ENCODE measurements at regions not wholly inside any gene's neighbourhood (a gene's known extent, or its start where the extent isn't known, plus 50 kb on each side); places are given as distances from the start of the nearest gene placed in this dataset.

DNA sequence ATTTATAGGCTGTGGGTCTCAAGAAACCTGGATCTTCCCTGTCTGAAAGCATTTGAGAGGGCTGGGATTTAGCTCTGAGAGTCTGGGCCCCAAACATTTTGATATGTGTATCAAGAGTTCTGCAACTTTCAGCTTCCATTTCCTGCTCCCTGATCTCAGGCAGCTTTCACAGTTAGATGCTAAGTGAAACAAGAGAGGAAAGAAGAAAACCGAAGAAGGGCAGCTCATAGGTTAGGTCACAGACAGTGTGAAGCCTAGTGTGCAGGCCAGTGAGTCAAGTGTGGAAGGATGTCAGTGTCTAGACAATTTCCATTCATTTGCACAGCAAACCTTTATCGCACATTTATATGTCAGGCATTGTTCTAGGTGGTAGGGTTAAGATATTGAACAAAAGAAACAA, 173.6 kb upstream of the PROK2 start:
- H3K14ac ChIP-seq (replicated peaks; ENCODE audit: low read depth, low read length), result no peak overlapping the region
- no peaks in the 10 kb centered on the region for H3K36me3 ChIP-seq (ENCODE audit: control insufficient read depth, insufficient read depth, low read length)
- no peak overlapping the region for H3K56ac ChIP-seq (ENCODE audit: extremely low read depth, insufficient read depth, low read length)
- no peak overlapping the region for H2BK15ac ChIP-seq (ENCODE audit: low read depth, low read length)
- no peak for ATAC-seq (ENCODE audit: low read depth)
- intact Hi-C loops (cut with micrococcal nuclease) (loop anchor here (5.0 to 10.0 kb wide), 2 partner anchors 244 to 1129 kb away; no protein-coding TSS in a partner anchor), dilution Hi-C loops (cut with HindIII; ENCODE audit: low sequenced_read_pairs, unreplicated experiment) (no loop called here), in situ Hi-C loops (cut with MboI; ENCODE audit: low sequenced_read_pairs) (loop anchor here (10.0 kb wide), 1 partner anchor 866 kb away; no protein-coding TSS in a partner anchor)
- DNase-seq, result no peak
- no peak overlapping the region for H2AK9ac ChIP-seq (replicated peaks; ENCODE audit: low read depth, low read length, poor library complexity)
- no CpG with 5 or more reads among the region's 2 CpGs for WGBS, 2 experiments (ENCODE audit: extremely low coverage in 2 of 2, insufficient read length in 1 of 2)
- peaks cover 14% of the 10 kb centered on the region for H3K27me3 ChIP-seq (ENCODE audit: control insufficient read depth, insufficient read depth, low read length)
- POLR2A ChIA-PET (ENCODE audit: unreplicated experiment), result no interaction called here
- no peak overlapping the region for H3K4me2 ChIP-seq (ENCODE audit: low read depth, low read length)
- CTCF ChIA-PET, result no interaction called here
- no peaks in the 10 kb centered on the region for H3K79me1 ChIP-seq (ENCODE audit: low read depth in 1 of 2, low read length in 2 of 2)
- no peak overlapping the region for H2BK20ac ChIP-seq (ENCODE audit: low read depth, low read length)
- H4K5ac ChIP-seq (ENCODE audit: low read depth, low read length), result no peak overlapping the region
- no peaks in the 10 kb centered on the region for H4K20me1 ChIP-seq (ENCODE audit: insufficient read depth, low read length)
- H4K8ac ChIP-seq (ENCODE audit: low read depth in 2 of 2, low read length in 2 of 2), result no peak overlapping the region
- H3K18ac ChIP-seq (ENCODE audit: low read depth, low read length), result no peak overlapping the region
- H3K9ac ChIP-seq (ENCODE audit: low read depth, low read length), result no peak overlapping the region
- H3K23ac ChIP-seq (ENCODE audit: low read depth, low read length), result no peak overlapping the region
- H4K91ac ChIP-seq (ENCODE audit: insufficient read depth, low read depth, low read length), result no peak overlapping the region
- H2BK120ac ChIP-seq (ENCODE audit: low read depth, low read length), result no peak overlapping the region
- TF ChIP-seq BHLHE40 (IDR thresholded peaks at IDR 0.05; ENCODE audit: low read depth, low read length), result no peak
- TF ChIP-seq SMC3 (IDR thresholded peaks at IDR 0.05; ENCODE audit: low read depth, low read length), result no peak
- no peak for TF ChIP-seq RCOR1 (IDR thresholded peaks at IDR 0.05; ENCODE audit: insufficient replicate concordance, low read length)
- TF ChIP-seq NFE2L2 (IDR thresholded peaks at IDR 0.05; ENCODE audit: low read depth, low read length), result no peak
- no peak for TF ChIP-seq MAZ (IDR thresholded peaks at IDR 0.05; ENCODE audit: borderline replicate concordance, low read depth, low read length)
- no peak for TF ChIP-seq MAFK (IDR thresholded peaks at IDR 0.05; ENCODE audit: low read depth, low read length)
- no peak for TF ChIP-seq CHD1 (IDR thresholded peaks at IDR 0.05; ENCODE audit: low read depth, low read length)
- TF ChIP-seq MXI1 (IDR thresholded peaks at IDR 0.05; ENCODE audit: borderline replicate concordance, low read depth, low read length), result no peak
- no peak for TF ChIP-seq CEBPB (IDR thresholded peaks at IDR 0.05; ENCODE audit: low read depth, low read length)
- TF ChIP-seq, protein P1, sequence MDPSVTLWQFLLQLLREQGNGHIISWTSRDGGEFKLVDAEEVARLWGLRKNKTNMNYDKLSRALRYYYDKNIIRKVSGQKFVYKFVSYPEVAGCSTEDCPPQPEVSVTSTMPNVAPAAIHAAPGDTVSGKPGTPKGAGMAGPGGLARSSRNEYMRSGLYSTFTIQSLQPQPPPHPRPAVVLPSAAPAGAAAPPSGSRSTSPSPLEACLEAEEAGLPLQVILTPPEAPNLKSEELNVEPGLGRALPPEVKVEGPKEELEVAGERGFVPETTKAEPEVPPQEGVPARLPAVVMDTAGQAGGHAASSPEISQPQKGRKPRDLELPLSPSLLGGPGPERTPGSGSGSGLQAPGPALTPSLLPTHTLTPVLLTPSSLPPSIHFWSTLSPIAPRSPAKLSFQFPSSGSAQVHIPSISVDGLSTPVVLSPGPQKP (IDR thresholded peaks at IDR 0.05; ENCODE audit: borderline replicate concordance, low read depth, low read length), result no peak
- no peak for TF ChIP-seq RFX5 (IDR thresholded peaks at IDR 0.05; ENCODE audit: low read depth, low read length)
- no peak for TF ChIP-seq POLR2A (IDR thresholded peaks at IDR 0.05; ENCODE audit: low read depth, low read length)
- TF ChIP-seq RAD21 (IDR thresholded peaks at IDR 0.05; ENCODE audit: low read length), result no peak
- TF ChIP-seq, protein P2, sequence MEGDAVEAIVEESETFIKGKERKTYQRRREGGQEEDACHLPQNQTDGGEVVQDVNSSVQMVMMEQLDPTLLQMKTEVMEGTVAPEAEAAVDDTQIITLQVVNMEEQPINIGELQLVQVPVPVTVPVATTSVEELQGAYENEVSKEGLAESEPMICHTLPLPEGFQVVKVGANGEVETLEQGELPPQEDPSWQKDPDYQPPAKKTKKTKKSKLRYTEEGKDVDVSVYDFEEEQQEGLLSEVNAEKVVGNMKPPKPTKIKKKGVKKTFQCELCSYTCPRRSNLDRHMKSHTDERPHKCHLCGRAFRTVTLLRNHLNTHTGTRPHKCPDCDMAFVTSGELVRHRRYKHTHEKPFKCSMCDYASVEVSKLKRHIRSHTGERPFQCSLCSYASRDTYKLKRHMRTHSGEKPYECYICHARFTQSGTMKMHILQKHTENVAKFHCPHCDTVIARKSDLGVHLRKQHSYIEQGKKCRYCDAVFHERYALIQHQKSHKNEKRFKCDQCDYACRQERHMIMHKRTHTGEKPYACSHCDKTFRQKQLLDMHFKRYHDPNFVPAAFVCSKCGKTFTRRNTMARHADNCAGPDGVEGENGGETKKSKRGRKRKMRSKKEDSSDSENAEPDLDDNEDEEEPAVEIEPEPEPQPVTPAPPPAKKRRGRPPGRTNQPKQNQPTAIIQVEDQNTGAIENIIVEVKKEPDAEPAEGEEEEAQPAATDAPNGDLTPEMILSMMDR (conservative IDR thresholded peaks at IDR 0.05; ENCODE audit: low read depth, low read length), result no peak
- TF ChIP-seq, protein P3, sequence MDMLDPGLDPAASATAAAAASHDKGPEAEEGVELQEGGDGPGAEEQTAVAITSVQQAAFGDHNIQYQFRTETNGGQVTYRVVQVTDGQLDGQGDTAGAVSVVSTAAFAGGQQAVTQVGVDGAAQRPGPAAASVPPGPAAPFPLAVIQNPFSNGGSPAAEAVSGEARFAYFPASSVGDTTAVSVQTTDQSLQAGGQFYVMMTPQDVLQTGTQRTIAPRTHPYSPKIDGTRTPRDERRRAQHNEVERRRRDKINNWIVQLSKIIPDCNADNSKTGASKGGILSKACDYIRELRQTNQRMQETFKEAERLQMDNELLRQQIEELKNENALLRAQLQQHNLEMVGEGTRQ (IDR thresholded peaks at IDR 0.05; ENCODE audit: low read depth, low read length), result no peak
- no peak for TF ChIP-seq FOS (IDR thresholded peaks at IDR 0.05; ENCODE audit: low read depth, low read length)
- no peak overlapping the region for H3K4ac ChIP-seq (ENCODE audit: low read depth, low read length)
- H2BK5ac ChIP-seq (ENCODE audit: low read depth, low read length, poor library complexity, severe bottlenecking), result no peak overlapping the region
- BruUV-seq (replicated peaks), result no TSS peak
- no peak overlapping the region for H2AFZ ChIP-seq (replicated peaks; ENCODE audit: low read length, poor library complexity)
- no peak overlapping the region for H2AK5ac ChIP-seq (ENCODE audit: low read depth, low read length)
- H3K4me1 ChIP-seq (ENCODE audit: control insufficient read depth, insufficient read depth, low read length), result no peaks in the 10 kb centered on the region
- no peak overlapping the region for H3K27ac ChIP-seq (ENCODE audit: insufficient read depth, low read length)
- no peaks in the 10 kb centered on the region for H3K9me3 ChIP-seq (ENCODE audit: control insufficient read depth, insufficient read depth, low read length)
- no peaks in the 10 kb centered on the region for H3K9me1 ChIP-seq (ENCODE audit: insufficient read depth, low read length)
- no peak overlapping the region for H3K4me3 ChIP-seq (ENCODE audit: insufficient read depth, low read depth, low read length)

Measured in IMR-90 (cell line).